ENCODE measurements at regions not wholly inside any gene's neighbourhood (a gene's known extent, or its start where the extent isn't known, plus 50 kb on each side); places are given as distances from the start of the nearest gene placed in this dataset.

DNA sequence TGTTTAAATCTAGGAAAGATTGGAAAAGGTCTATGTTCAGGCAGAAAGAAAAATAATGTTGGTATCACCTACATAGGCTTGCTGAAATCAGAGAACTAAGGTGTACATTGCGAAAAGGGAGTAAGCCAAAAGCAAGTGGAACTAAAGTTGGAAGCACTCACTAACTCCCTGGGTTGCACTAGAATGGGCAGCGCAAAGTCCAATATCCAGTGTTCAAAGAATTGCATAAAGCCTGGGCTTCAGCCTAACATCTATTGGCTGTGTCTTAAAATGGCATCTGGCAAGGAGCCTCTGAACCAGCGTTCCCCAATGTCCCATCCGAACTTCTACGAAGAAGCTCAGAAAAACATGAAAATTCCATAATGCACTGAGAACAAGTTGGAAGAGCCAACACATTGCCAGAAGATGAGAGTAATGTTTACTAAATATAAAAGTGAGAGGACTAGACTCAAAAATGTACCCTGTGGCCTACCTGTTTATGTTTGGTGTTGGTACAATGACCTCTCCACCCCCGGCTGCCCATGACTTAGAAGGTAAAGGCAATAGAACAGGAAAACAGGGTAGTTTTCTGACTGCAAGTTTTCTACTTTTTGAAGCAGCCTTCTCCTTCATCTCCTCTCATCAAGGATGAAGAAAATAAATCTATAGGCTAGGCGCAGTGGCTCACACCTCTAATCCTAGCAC is 275.9 kb upstream of the GHITM start:
- TF ChIP-seq, protein P1, sequence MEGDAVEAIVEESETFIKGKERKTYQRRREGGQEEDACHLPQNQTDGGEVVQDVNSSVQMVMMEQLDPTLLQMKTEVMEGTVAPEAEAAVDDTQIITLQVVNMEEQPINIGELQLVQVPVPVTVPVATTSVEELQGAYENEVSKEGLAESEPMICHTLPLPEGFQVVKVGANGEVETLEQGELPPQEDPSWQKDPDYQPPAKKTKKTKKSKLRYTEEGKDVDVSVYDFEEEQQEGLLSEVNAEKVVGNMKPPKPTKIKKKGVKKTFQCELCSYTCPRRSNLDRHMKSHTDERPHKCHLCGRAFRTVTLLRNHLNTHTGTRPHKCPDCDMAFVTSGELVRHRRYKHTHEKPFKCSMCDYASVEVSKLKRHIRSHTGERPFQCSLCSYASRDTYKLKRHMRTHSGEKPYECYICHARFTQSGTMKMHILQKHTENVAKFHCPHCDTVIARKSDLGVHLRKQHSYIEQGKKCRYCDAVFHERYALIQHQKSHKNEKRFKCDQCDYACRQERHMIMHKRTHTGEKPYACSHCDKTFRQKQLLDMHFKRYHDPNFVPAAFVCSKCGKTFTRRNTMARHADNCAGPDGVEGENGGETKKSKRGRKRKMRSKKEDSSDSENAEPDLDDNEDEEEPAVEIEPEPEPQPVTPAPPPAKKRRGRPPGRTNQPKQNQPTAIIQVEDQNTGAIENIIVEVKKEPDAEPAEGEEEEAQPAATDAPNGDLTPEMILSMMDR (IDR thresholded peaks at IDR 0.05; ENCODE audit: insufficient read depth, low read length, poor library complexity, severe bottlenecking): no peak
- no peak for TF ChIP-seq EZH2phosphoT487 (conservative IDR thresholded peaks at IDR 0.05; ENCODE audit: low read length)

All from SU-DHL-6 (cell line).